ENCODE measurements at regions not wholly inside any gene's neighbourhood (a gene's known extent, or its start where the extent isn't known, plus 50 kb on each side); places are given as distances from the start of the nearest gene placed in this dataset.

- Histone ChIP-seq H3K27me3 (no peaks in the 10 kb centered on the region), H3K4me1 (no peaks in the 10 kb centered on the region), H3K36me3 (ENCODE audit: low read depth, missing control alignments) (no peaks in the 10 kb centered on the region), H3K27ac (no peak overlapping the region), H3K9me3 (no peaks in the 10 kb centered on the region), H3K4me3 (no peak overlapping the region)
- TF ChIP-seq CTCF (IDR thresholded peaks at IDR 0.05) (no peak), POLR2A (IDR thresholded peaks at IDR 0.05) (no peak)
- DNase-seq, result no peak
- WGBS, 2 donors, result 85 to 89% methylated on average over 4 of the region's 4 CpGs
- intact Hi-C loops (cut with DNase I; ENCODE audit: low total_unique reads), result no loop called here
Measured at GRCh38 chr3:144444546-144444945, 472.9 kb downstream of the DIPK2A start.

- no peak for DNase-seq
- whole genome bisulfite sequencing, 2 donors, result 95 to 96% methylated on average over 5 of the region's 5 CpGs
Measured at GRCh38 chr3:144455841-144456440, 484.3 kb downstream of the DIPK2A start.

GRCh38 chr3:144457758-144458157, 486.1 kb downstream of the DIPK2A start:
- H3K27ac ChIP-seq, result no peak overlapping the region
- TF ChIP-seq CTCF (IDR thresholded peaks at IDR 0.05) (no peak), POLR2A (IDR thresholded peaks at IDR 0.05) (no peak)
- no peak overlapping the region for H3K4me3 ChIP-seq
- no peaks in the 10 kb centered on the region for H3K27me3 ChIP-seq
- H3K4me1 ChIP-seq, result no peaks in the 10 kb centered on the region
- H3K9me3 ChIP-seq, result no peaks in the 10 kb centered on the region
- intact Hi-C loops (cut with DNase I; ENCODE audit: low total_unique reads), result no loop called here
- no peaks in the 10 kb centered on the region for H3K36me3 ChIP-seq (ENCODE audit: low read depth, missing control alignments)
- DNase-seq, result no peak

More at GRCh38 chr3:144455841-144456440, 484.3 kb downstream of the DIPK2A start:
- Histone ChIP-seq H3K4me3 (no peak overlapping the region), H3K4me1 (no peaks in the 10 kb centered on the region), H3K27ac (no peak overlapping the region), H3K9me3 (no peaks in the 10 kb centered on the region), H3K27me3 (no peaks in the 10 kb centered on the region), H3K36me3 (ENCODE audit: low read depth, missing control alignments) (no peaks in the 10 kb centered on the region)
- intact Hi-C loops (cut with DNase I; ENCODE audit: low total_unique reads), result no loop called here
- TF ChIP-seq CTCF (IDR thresholded peaks at IDR 0.05), result no peak
- no peak for TF ChIP-seq POLR2A (IDR thresholded peaks at IDR 0.05)

- WGBS, 2 donors, result 83 to 88% methylated on average over 2 of the region's 2 CpGs
- Histone ChIP-seq H3K4me1 (no peaks in the 10 kb centered on the region), H3K27me3 (no peaks in the 10 kb centered on the region), H3K27ac (no peak overlapping the region), H3K36me3 (ENCODE audit: low read depth, missing control alignments) (no peaks in the 10 kb centered on the region), H3K9me3 (no peaks in the 10 kb centered on the region), H3K4me3 (no peak overlapping the region)
- TF ChIP-seq CTCF (IDR thresholded peaks at IDR 0.05) (no peak), POLR2A (IDR thresholded peaks at IDR 0.05) (no peak)
- no peak for DNase-seq
- intact Hi-C loops (cut with DNase I; ENCODE audit: low total_unique reads), result no loop called here
Measured at GRCh38 chr3:144458283-144458682, 486.7 kb downstream of the DIPK2A start.

GRCh38 chr3:144462337-144462736, 490.7 kb downstream of the DIPK2A start:
- Histone ChIP-seq H3K27me3 (no peaks in the 10 kb centered on the region), H3K9me3 (no peaks in the 10 kb centered on the region), H3K4me1 (no peaks in the 10 kb centered on the region), H3K4me3 (no peak overlapping the region), H3K36me3 (ENCODE audit: low read depth, missing control alignments) (no peaks in the 10 kb centered on the region), H3K27ac (no peak overlapping the region)
- DNase-seq, result no peak
- 100% methylated on average over 1 of the region's 1 CpG for WGBS, 2 donors
- intact Hi-C loops (cut with DNase I; ENCODE audit: low total_unique reads), result no loop called here
- TF ChIP-seq POLR2A (IDR thresholded peaks at IDR 0.05) (no peak), CTCF (IDR thresholded peaks at IDR 0.05) (no peak)
